ENCODE measurements at regions not wholly inside any gene's neighbourhood (a gene's known extent, or its start where the extent isn't known, plus 50 kb on each side); places are given as distances from the start of the nearest gene placed in this dataset.
"Not testable (repeated sequence)": the region's sequence is repeated elsewhere in the genome, so short reads cannot be mapped to it uniquely, and the experiment has no call there.

GRCh38 chr6:163698086-163698485 lies 283.6 kb downstream of the QKI start:
- Mint-ChIP-seq H3K9me3 (ENCODE audit: unreplicated experiment) (peaks cover 5% of the 10 kb centered on the region), H3K27me3 (ENCODE audit: unreplicated experiment) (peaks cover 4% of the 10 kb centered on the region)

GRCh38 chr6:163696311-163696710 lies 281.8 kb downstream of the QKI start:
- not testable (repeated sequence) for H3K27me3 Mint-ChIP-seq (ENCODE audit: unreplicated experiment); H3K9me3 Mint-ChIP-seq (ENCODE audit: unreplicated experiment); H3K27ac Mint-ChIP-seq (ENCODE audit: unreplicated experiment); H3K4me3 Mint-ChIP-seq (ENCODE audit: unreplicated experiment); H3K4me1 Mint-ChIP-seq (ENCODE audit: low read depth, unreplicated experiment); DNase-seq
- H3K36me3 Mint-ChIP-seq (ENCODE audit: unreplicated experiment), result peaks cover 10% of the 10 kb centered on the region

More at GRCh38 chr6:163698086-163698485, 283.6 kb downstream of the QKI start:
- no peak overlapping the region for H3K27ac Mint-ChIP-seq (ENCODE audit: unreplicated experiment)
- TF ChIP-seq, protein P1, sequence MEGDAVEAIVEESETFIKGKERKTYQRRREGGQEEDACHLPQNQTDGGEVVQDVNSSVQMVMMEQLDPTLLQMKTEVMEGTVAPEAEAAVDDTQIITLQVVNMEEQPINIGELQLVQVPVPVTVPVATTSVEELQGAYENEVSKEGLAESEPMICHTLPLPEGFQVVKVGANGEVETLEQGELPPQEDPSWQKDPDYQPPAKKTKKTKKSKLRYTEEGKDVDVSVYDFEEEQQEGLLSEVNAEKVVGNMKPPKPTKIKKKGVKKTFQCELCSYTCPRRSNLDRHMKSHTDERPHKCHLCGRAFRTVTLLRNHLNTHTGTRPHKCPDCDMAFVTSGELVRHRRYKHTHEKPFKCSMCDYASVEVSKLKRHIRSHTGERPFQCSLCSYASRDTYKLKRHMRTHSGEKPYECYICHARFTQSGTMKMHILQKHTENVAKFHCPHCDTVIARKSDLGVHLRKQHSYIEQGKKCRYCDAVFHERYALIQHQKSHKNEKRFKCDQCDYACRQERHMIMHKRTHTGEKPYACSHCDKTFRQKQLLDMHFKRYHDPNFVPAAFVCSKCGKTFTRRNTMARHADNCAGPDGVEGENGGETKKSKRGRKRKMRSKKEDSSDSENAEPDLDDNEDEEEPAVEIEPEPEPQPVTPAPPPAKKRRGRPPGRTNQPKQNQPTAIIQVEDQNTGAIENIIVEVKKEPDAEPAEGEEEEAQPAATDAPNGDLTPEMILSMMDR (IDR thresholded peaks at IDR 0.05; ENCODE audit: partially characterized antibody, unreplicated experiment), result no peak
- no peak for DNase-seq
- peaks cover 10% of the 10 kb centered on the region for H3K36me3 Mint-ChIP-seq (ENCODE audit: unreplicated experiment)
- peaks cover 3% of the 10 kb centered on the region for H3K4me1 Mint-ChIP-seq (ENCODE audit: low read depth, unreplicated experiment)
- no peak overlapping the region for H3K4me3 Mint-ChIP-seq (ENCODE audit: unreplicated experiment)

- Mint-ChIP-seq H3K27ac (ENCODE audit: unreplicated experiment) (no peak overlapping the region), H3K4me1 (ENCODE audit: low read depth, unreplicated experiment) (no peaks in the 10 kb centered on the region), H3K36me3 (ENCODE audit: unreplicated experiment) (peaks cover 10% of the 10 kb centered on the region), H3K9me3 (ENCODE audit: unreplicated experiment) (peaks cover 5% of the 10 kb centered on the region), H3K27me3 (ENCODE audit: unreplicated experiment) (peaks cover 4% of the 10 kb centered on the region), H3K4me3 (ENCODE audit: unreplicated experiment) (no peak overlapping the region)
- no peak for DNase-seq
- TF ChIP-seq, protein P1 (IDR thresholded peaks at IDR 0.05; ENCODE audit: partially characterized antibody, unreplicated experiment), result no peak
Observed at GRCh38 chr6:163695414-163695864, 280.9 kb downstream of the QKI start.

- Mint-ChIP-seq H3K27ac (ENCODE audit: unreplicated experiment) (no peak overlapping the region), H3K36me3 (ENCODE audit: unreplicated experiment) (peaks cover 10% of the 10 kb centered on the region), H3K4me3 (ENCODE audit: unreplicated experiment) (no peak overlapping the region), H3K27me3 (ENCODE audit: unreplicated experiment) (peaks cover 4% of the 10 kb centered on the region), H3K4me1 (ENCODE audit: low read depth, unreplicated experiment) (no peaks in the 10 kb centered on the region), H3K9me3 (ENCODE audit: unreplicated experiment) (peaks cover 5% of the 10 kb centered on the region)
- DNase-seq, result no peak
- TF ChIP-seq, protein P1 (IDR thresholded peaks at IDR 0.05; ENCODE audit: partially characterized antibody, unreplicated experiment), result no peak
Observed at GRCh38 chr6:163694988-163695398, 280.5 kb downstream of the QKI start.

GRCh38 chr6:163694072-163694471 lies 279.6 kb downstream of the QKI start:
- no peaks in the 10 kb centered on the region for H3K4me1 Mint-ChIP-seq (ENCODE audit: low read depth, unreplicated experiment)
- H3K27ac Mint-ChIP-seq (ENCODE audit: unreplicated experiment), result no peak overlapping the region
- H3K36me3 Mint-ChIP-seq (ENCODE audit: unreplicated experiment), result peaks cover 4% of the 10 kb centered on the region
- H3K27me3 Mint-ChIP-seq (ENCODE audit: unreplicated experiment), result peaks cover 4% of the 10 kb centered on the region
- H3K4me3 Mint-ChIP-seq (ENCODE audit: unreplicated experiment), result no peak overlapping the region
- DNase-seq, result no peak
- H3K9me3 Mint-ChIP-seq (ENCODE audit: unreplicated experiment), result peaks cover 5% of the 10 kb centered on the region
- TF ChIP-seq, protein P1 (IDR thresholded peaks at IDR 0.05; ENCODE audit: partially characterized antibody, unreplicated experiment), result no peak
